Neural cell (in vitro differentiated cells): ENCODE measurements at regions not wholly inside any gene's neighbourhood (a gene's known extent, or its start where the extent isn't known, plus 50 kb on each side); places are given as distances from the start of the nearest gene placed in this dataset.

Experiments used
- CTCF ChIP-seq: fragments of 450-650 bp; IDR thresholded peaks from 2 replicates; pipeline ENCODE4 v1.5.1; 2014; ENCODE audit warnings: antibody characterized with exemption, mild to moderate bottlenecking, moderate library complexity; ENCODE audit not compliant: poor library complexity, severe bottlenecking
- EP300 ChIP-seq: fragments of 450-650 bp; conservative IDR thresholded peaks from 2 replicates; pipeline ENCODE4 v1.6.1; 2014; ENCODE audit warnings: antibody characterized with exemption, mild to moderate bottlenecking, moderate library complexity; ENCODE audit not compliant: poor library complexity, severe bottlenecking
- EZH2 ChIP-seq: fragments of 200-600, 300-800 bp; shearing (Covaris generic), sonication (generic); IDR thresholded peaks from 2 replicates; pipeline ENCODE4 v1.6.1; 2014; ENCODE audit warnings: antibody characterized with exemption, low read length, borderline replicate concordance, mild to moderate bottlenecking; ENCODE audit not compliant: insufficient read depth, poor library complexity, severe bottlenecking
- POLR2AphosphoS5 ChIP-seq: IDR thresholded peaks from 2 replicates; pipeline ENCODE4 v1.6.1; 2012
- REST ChIP-seq: IDR thresholded peaks from 2 replicates; pipeline ENCODE4 v1.6.1; 2012; ENCODE audit warnings: borderline replicate concordance
- TAF1 ChIP-seq: IDR thresholded peaks from 2 replicates; pipeline ENCODE4 v1.6.1; 2012; ENCODE audit warnings: low read depth

DNA sequence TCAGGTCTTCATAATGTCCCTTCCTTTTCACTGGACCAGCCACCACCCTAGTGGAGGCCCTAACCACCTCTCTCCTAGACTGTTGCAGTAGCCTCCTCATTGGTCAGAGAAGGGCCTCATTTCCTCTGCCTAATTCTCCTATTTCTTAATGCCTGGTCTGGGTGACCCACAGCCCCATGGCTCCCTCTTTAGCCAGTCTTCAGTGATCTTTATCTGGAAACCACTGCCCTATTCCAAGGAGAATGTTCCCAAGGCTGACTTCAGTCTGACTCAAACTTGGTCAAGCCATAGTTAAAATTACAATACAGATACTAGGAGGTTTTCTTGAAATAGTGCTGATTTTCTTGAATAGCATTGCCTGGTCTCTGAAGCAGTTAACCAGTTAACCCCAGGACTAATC, 53.6 kb upstream of the PRPS1 start:
- TF ChIP-seq REST (no peak), CTCF (no peak), POLR2AphosphoS5 (no peak), EP300 (no peak), EZH2 (no peak), TAF1 (no peak)
